ENCODE measurements at regions not wholly inside any gene's neighbourhood (a gene's known extent, or its start where the extent isn't known, plus 50 kb on each side); places are given as distances from the start of the nearest gene placed in this dataset.

GRCh38 chr20:12808006-12808567, 200.7 kb upstream of the SPTLC3 start:
- Mint-ChIP-seq H3K27me3 (no peaks in the 10 kb centered on the region), H3K9me3 (peaks cover 11% of the 10 kb centered on the region), H3K4me1 (no peaks in the 10 kb centered on the region), H3K4me3 (no peak overlapping the region), H3K36me3 (no peaks in the 10 kb centered on the region), H3K27ac (no peak overlapping the region)
- DNase-seq (ENCODE audit: low spot score in 2 of 2) = no peak
- no peak for ATAC-seq (ENCODE audit: low read depth)

GRCh38 chr20:12815231-12815768, 193.5 kb upstream of the SPTLC3 start:
- H3K9me3 Mint-ChIP-seq = peaks cover 8% of the 10 kb centered on the region
- no peak for ATAC-seq (ENCODE audit: low read depth)
- H3K4me3 Mint-ChIP-seq = no peak overlapping the region
- DNase-seq (ENCODE audit: low spot score in 2 of 2) = no peak
- H3K36me3 Mint-ChIP-seq = no peaks in the 10 kb centered on the region
- H3K4me1 Mint-ChIP-seq = no peaks in the 10 kb centered on the region
- no peaks in the 10 kb centered on the region for H3K27me3 Mint-ChIP-seq
- H3K27ac Mint-ChIP-seq = no peak overlapping the region

GRCh38 chr20:12815778-12816408, 192.9 kb upstream of the SPTLC3 start:
- H3K27ac Mint-ChIP-seq = no peak overlapping the region

GRCh38 chr20:12821249-12821648, 187.5 kb upstream of the SPTLC3 start:
- Mint-ChIP-seq H3K36me3 (no peaks in the 10 kb centered on the region), H3K9me3 (peaks cover 8% of the 10 kb centered on the region), H3K27me3 (no peaks in the 10 kb centered on the region), H3K4me3 (no peak overlapping the region), H3K4me1 (no peaks in the 10 kb centered on the region), H3K27ac (no peak overlapping the region)
- no peak for ATAC-seq (ENCODE audit: low read depth)
- no peak for DNase-seq (ENCODE audit: low spot score in 2 of 2)

More at GRCh38 chr20:12815778-12816408, 192.9 kb upstream of the SPTLC3 start:
- Mint-ChIP-seq H3K36me3 (no peaks in the 10 kb centered on the region), H3K4me3 (no peak overlapping the region), H3K9me3 (peaks cover 8% of the 10 kb centered on the region), H3K4me1 (no peaks in the 10 kb centered on the region), H3K27me3 (no peaks in the 10 kb centered on the region)
- DNase-seq (ENCODE audit: low spot score in 2 of 2) = no peak
- no peak for ATAC-seq (ENCODE audit: low read depth)

GRCh38 chr20:12823734-12824133, 185.0 kb upstream of the SPTLC3 start:
- no peaks in the 10 kb centered on the region for H3K36me3 Mint-ChIP-seq
- no peaks in the 10 kb centered on the region for H3K4me1 Mint-ChIP-seq
- ATAC-seq (ENCODE audit: low read depth) = no peak
- no peak overlapping the region for H3K27ac Mint-ChIP-seq
- H3K4me3 Mint-ChIP-seq = no peak overlapping the region
- DNase-seq (ENCODE audit: low spot score in 2 of 2) = no peak
- H3K27me3 Mint-ChIP-seq = no peaks in the 10 kb centered on the region
- peaks cover 12% of the 10 kb centered on the region for H3K9me3 Mint-ChIP-seq

DNA sequence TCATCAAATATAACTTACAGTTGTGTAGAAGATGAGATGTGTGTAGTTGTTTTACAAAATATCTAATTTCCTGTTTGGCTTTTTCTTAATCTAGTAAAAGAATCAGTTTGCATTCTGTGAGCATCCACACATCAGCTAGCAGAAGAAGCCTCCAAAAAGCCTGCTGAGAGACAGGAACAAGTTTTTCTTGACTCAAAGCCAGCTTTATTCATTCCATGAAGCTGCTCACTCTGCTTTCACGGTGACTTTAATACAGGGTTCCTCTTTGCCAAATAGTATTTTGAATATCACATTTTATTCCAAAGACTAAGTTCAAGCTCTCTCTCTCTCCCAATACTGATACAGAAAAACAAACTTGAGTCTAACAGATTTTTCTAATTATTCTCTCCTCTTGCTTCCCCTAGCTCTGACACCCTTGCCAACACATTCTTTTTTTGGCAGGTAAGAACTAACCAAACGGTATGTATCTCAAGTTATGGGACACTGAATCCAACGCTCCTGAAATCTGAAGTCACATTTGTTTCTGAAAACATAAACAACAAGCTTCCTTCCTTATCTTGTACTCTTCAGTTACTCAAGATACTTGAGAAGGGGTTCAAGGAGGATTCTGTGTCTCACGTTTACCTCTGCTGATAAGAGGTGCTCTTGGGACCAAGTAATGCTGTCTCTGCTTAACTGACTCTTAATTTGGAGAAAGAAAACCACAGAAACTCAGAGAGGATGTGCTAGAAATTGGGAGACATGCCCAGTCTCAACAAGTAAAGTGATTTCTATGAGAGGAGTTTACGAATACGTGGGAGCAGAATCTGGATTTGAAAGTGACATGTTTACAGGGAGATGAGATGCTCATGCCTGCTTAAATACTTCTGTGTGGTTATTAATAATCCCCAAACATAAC, 184.2 kb upstream of the SPTLC3 start:
- no peak for ATAC-seq (ENCODE audit: low read depth)
- Mint-ChIP-seq H3K36me3 (no peaks in the 10 kb centered on the region), H3K27me3 (no peaks in the 10 kb centered on the region), H3K4me3 (no peak overlapping the region), H3K27ac (no peak overlapping the region), H3K4me1 (no peaks in the 10 kb centered on the region), H3K9me3 (peaks cover 12% of the 10 kb centered on the region)
- DNase-seq (ENCODE audit: low spot score in 2 of 2) = no peak

- H3K4me3 Mint-ChIP-seq = no peak overlapping the region
- H3K27me3 Mint-ChIP-seq = no peaks in the 10 kb centered on the region
- DNase-seq (ENCODE audit: low spot score in 2 of 2) (no peak), ATAC-seq (ENCODE audit: low read depth) (no peak)
- H3K9me3 Mint-ChIP-seq = peaks cover 12% of the 10 kb centered on the region
- no peaks in the 10 kb centered on the region for H3K36me3 Mint-ChIP-seq
- no peak overlapping the region for H3K27ac Mint-ChIP-seq
- H3K4me1 Mint-ChIP-seq = no peaks in the 10 kb centered on the region
These were observed 183.6 kb upstream of the SPTLC3 start for GRCh38 chr20:12825226-12825595.

DNA sequence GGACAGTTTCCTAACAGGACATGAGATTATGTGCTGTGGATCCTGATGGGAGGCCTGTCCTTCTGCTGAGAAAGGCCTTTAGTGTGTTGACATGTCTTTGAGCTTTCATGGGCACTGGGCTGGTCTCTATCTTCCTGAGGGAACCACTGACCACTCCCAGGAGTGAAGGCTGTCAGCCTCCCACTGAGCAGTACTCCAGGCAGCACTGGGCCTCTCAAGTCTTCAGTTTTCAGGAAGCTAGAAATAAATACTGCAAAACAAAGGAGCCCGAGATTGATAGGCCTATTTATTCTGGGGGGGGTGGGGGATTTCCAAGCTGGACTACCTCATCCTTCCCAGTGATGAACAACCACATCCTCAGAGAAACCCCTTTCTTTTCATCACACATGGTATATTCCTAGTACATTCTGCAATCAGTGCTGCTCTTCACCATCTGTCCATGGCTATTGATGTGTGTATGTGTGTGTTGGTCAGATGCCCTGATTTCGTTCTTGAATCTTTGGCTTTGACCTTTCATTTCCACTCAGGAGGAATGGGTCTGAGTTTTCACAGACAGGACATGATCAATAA, 180.9 kb upstream of the SPTLC3 start:
- Mint-ChIP-seq H3K36me3 (no peaks in the 10 kb centered on the region), H3K27ac (no peak overlapping the region), H3K27me3 (no peaks in the 10 kb centered on the region), H3K4me3 (no peak overlapping the region), H3K9me3 (peaks cover 8% of the 10 kb centered on the region), H3K4me1 (no peaks in the 10 kb centered on the region)
- ATAC-seq (ENCODE audit: low read depth) (no peak), DNase-seq (ENCODE audit: low spot score in 2 of 2) (no peak)

GRCh38 chr20:12829170-12829569, 179.6 kb upstream of the SPTLC3 start:
- DNase-seq (ENCODE audit: low spot score in 2 of 2) (no peak), ATAC-seq (ENCODE audit: low read depth) (no peak)
- Mint-ChIP-seq H3K27ac (no peak overlapping the region), H3K4me1 (no peaks in the 10 kb centered on the region), H3K9me3 (peaks cover 8% of the 10 kb centered on the region), H3K4me3 (no peak overlapping the region), H3K27me3 (no peaks in the 10 kb centered on the region), H3K36me3 (no peaks in the 10 kb centered on the region)

GRCh38 chr20:12833861-12834260, 174.9 kb upstream of the SPTLC3 start:
- DNase-seq (ENCODE audit: low spot score in 2 of 2) (no peak), ATAC-seq (ENCODE audit: low read depth) (no peak)
- Mint-ChIP-seq H3K36me3 (no peaks in the 10 kb centered on the region), H3K4me1 (no peaks in the 10 kb centered on the region), H3K27ac (no peak overlapping the region), H3K27me3 (no peaks in the 10 kb centered on the region), H3K4me3 (no peak overlapping the region), H3K9me3 (peaks cover 3% of the 10 kb centered on the region)

DNA sequence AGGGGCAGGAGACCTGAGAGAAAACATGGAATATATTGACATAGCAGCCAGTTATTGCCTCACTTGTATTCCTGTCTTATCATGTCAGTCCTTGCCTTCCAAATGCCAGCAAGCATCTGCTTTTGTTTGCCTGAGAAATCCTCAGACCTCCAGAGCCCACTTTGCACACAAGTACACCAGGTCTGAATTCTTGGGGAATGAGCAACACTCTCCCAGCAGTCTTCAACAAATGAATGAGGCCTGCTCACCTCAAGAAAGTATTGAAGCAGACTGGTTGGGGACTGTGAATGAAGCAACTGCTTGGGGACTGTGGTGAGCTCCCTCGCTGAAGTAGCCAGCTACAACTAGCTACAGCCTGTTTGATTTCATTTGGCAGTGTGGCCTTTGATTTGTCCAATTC, 172.8 kb upstream of the SPTLC3 start:
- ATAC-seq (ENCODE audit: low read depth) (no peak), DNase-seq (ENCODE audit: low spot score in 2 of 2) (no peak)
- Mint-ChIP-seq H3K4me1 (no peaks in the 10 kb centered on the region), H3K9me3 (peaks cover 4% of the 10 kb centered on the region), H3K27ac (no peak overlapping the region), H3K4me3 (no peak overlapping the region), H3K36me3 (no peaks in the 10 kb centered on the region), H3K27me3 (no peaks in the 10 kb centered on the region)

- H3K4me3 Mint-ChIP-seq = no peak overlapping the region
- no peaks in the 10 kb centered on the region for H3K36me3 Mint-ChIP-seq
- H3K4me1 Mint-ChIP-seq = no peaks in the 10 kb centered on the region
- no peak overlapping the region for H3K27ac Mint-ChIP-seq
- no peak for ATAC-seq (ENCODE audit: low read depth)
- DNase-seq (ENCODE audit: low spot score in 2 of 2) = no peak
- H3K9me3 Mint-ChIP-seq = peaks cover 1% of the 10 kb centered on the region
- H3K27me3 Mint-ChIP-seq = no peaks in the 10 kb centered on the region
These were observed 171.1 kb upstream of the SPTLC3 start for GRCh38 chr20:12837646-12838045.

GRCh38 chr20:12838261-12838866, 170.4 kb upstream of the SPTLC3 start:
- Mint-ChIP-seq H3K9me3 (peaks cover 1% of the 10 kb centered on the region), H3K27ac (no peak overlapping the region), H3K4me1 (no peaks in the 10 kb centered on the region), H3K4me3 (no peak overlapping the region), H3K36me3 (no peaks in the 10 kb centered on the region), H3K27me3 (no peaks in the 10 kb centered on the region)
- ATAC-seq (ENCODE audit: low read depth) (no peak), DNase-seq (ENCODE audit: low spot score in 2 of 2) (no peak)

DNA sequence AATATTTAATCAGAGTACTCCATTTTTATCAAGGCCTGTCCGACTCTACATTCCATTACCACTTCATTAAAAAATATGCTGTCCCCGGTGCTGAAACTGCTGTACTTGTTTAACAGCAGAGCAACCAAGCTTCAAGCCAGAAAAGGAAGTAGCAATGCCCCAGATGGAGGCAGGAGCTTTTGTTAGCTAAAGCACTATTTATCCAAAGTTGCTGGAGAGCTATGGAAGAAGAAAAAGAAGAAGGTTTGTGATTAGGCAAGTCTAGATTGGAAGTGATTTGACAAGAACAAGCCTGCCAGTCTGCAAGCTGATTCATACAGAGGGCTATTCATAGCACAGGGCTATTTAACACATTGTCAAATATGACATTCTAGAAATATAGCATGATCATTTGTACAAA, 160.9 kb upstream of the SPTLC3 start:
- no peak overlapping the region for H3K27ac Mint-ChIP-seq
- H3K4me3 Mint-ChIP-seq = no peak overlapping the region
- no peaks in the 10 kb centered on the region for H3K36me3 Mint-ChIP-seq
- DNase-seq (ENCODE audit: low spot score in 2 of 2) = no peak
- H3K9me3 Mint-ChIP-seq = peaks cover 8% of the 10 kb centered on the region
- ATAC-seq (ENCODE audit: low read depth) = no peak
- no peaks in the 10 kb centered on the region for H3K4me1 Mint-ChIP-seq
- H3K27me3 Mint-ChIP-seq = no peaks in the 10 kb centered on the region

Measured in memory B cell (primary cell).